ENCODE measurements at regions not wholly inside any gene's neighbourhood (a gene's known extent, or its start where the extent isn't known, plus 50 kb on each side); places are given as distances from the start of the nearest gene placed in this dataset.

- no peaks in the 10 kb centered on the region for H3K9me3 ChIP-seq
- H3K27me3 ChIP-seq: no peaks in the 10 kb centered on the region
- no peaks in the 10 kb centered on the region for H3K4me1 ChIP-seq
- 46% methylated on average over 2 of the region's 2 CpGs for WGBS
- H3K4me3 ChIP-seq: no peak overlapping the region
- H3K27ac ChIP-seq: no peak overlapping the region
- no peak for DNase-seq (ENCODE audit: low spot score in 2 of 2)
- TF ChIP-seq POLR2AphosphoS5 (IDR thresholded peaks at IDR 0.05): no peak
- TF ChIP-seq POLR2A (IDR thresholded peaks at IDR 0.05): no peak
- TF ChIP-seq CTCF (IDR thresholded peaks at IDR 0.05): no peak
- no peak for TF ChIP-seq EP300 (IDR thresholded peaks at IDR 0.05)
- no peaks in the 10 kb centered on the region for H3K36me3 ChIP-seq
These were observed 1305.0 kb upstream of the NRXN1 start for GRCh38 chr2:52336951-52337350.

GRCh38 chr2:52335727-52336126 is 1303.8 kb upstream of the NRXN1 start:
- Histone ChIP-seq H3K27me3 (no peaks in the 10 kb centered on the region), H3K27ac (no peak overlapping the region), H3K4me3 (no peak overlapping the region), H3K36me3 (no peaks in the 10 kb centered on the region), H3K9me3 (no peaks in the 10 kb centered on the region), H3K4me1 (no peaks in the 10 kb centered on the region)
- TF ChIP-seq POLR2AphosphoS5 (IDR thresholded peaks at IDR 0.05): no peak
- TF ChIP-seq CTCF (IDR thresholded peaks at IDR 0.05): no peak
- no peak for TF ChIP-seq EP300 (IDR thresholded peaks at IDR 0.05)
- no peak for TF ChIP-seq POLR2A (IDR thresholded peaks at IDR 0.05)
- no peak for DNase-seq (ENCODE audit: low spot score in 2 of 2)
- WGBS: 21% methylated on average over 1 of the region's 1 CpG

- TF ChIP-seq EP300 (IDR thresholded peaks at IDR 0.05): no peak
- no peak for TF ChIP-seq POLR2AphosphoS5 (IDR thresholded peaks at IDR 0.05)
- TF ChIP-seq POLR2A (IDR thresholded peaks at IDR 0.05): no peak
- TF ChIP-seq CTCF (IDR thresholded peaks at IDR 0.05): no peak
- H3K36me3 ChIP-seq: no peaks in the 10 kb centered on the region
- no peaks in the 10 kb centered on the region for H3K27me3 ChIP-seq
- H3K4me1 ChIP-seq: no peaks in the 10 kb centered on the region
- H3K9me3 ChIP-seq: peaks cover 4% of the 10 kb centered on the region
- DNase-seq (ENCODE audit: low spot score in 2 of 2): no peak
- WGBS: 71% methylated on average over 4 of the region's 4 CpGs
- H3K27ac ChIP-seq: no peak overlapping the region
- H3K4me3 ChIP-seq: no peak overlapping the region
These were observed 1302.3 kb upstream of the NRXN1 start for GRCh38 chr2:52334185-52334584.

GRCh38 chr2:52327641-52328040 is 1295.7 kb upstream of the NRXN1 start:
- Histone ChIP-seq H3K4me1 (no peaks in the 10 kb centered on the region), H3K27ac (no peak overlapping the region), H3K9me3 (peaks cover 23% of the 10 kb centered on the region), H3K36me3 (no peaks in the 10 kb centered on the region), H3K27me3 (no peaks in the 10 kb centered on the region), H3K4me3 (no peak overlapping the region)
- WGBS: 98% methylated on average over 2 of the region's 2 CpGs
- DNase-seq (ENCODE audit: low spot score in 2 of 2): no peak
- no peak for TF ChIP-seq CTCF (IDR thresholded peaks at IDR 0.05)
- TF ChIP-seq POLR2AphosphoS5 (IDR thresholded peaks at IDR 0.05): no peak
- no peak for TF ChIP-seq EP300 (IDR thresholded peaks at IDR 0.05)
- TF ChIP-seq POLR2A (IDR thresholded peaks at IDR 0.05): no peak

- Histone ChIP-seq H3K4me1 (no peaks in the 10 kb centered on the region), H3K4me3 (no peak overlapping the region), H3K27me3 (no peaks in the 10 kb centered on the region), H3K27ac (no peak overlapping the region), H3K36me3 (no peaks in the 10 kb centered on the region), H3K9me3 (no peaks in the 10 kb centered on the region)
- TF ChIP-seq POLR2AphosphoS5 (IDR thresholded peaks at IDR 0.05): no peak
- no peak for TF ChIP-seq CTCF (IDR thresholded peaks at IDR 0.05)
- no peak for TF ChIP-seq EP300 (IDR thresholded peaks at IDR 0.05)
- no peak for TF ChIP-seq POLR2A (IDR thresholded peaks at IDR 0.05)
- 91% methylated on average over 3 of the region's 3 CpGs for WGBS
- DNase-seq (ENCODE audit: low spot score in 2 of 2): no peak
These were observed 1282.3 kb upstream of the NRXN1 start for GRCh38 chr2:52314231-52314630.

Measured in suprapubic skin (tissue), 4 donors.